Neural progenitor cell (in vitro differentiated cells): ENCODE measurements at regions not wholly inside any gene's neighbourhood (a gene's known extent, or its start where the extent isn't known, plus 50 kb on each side); places are given as distances from the start of the nearest gene placed in this dataset.

Source experiments
- CTCF ChIP-seq: fragments of 200-600 bp; sonication (generic); IDR thresholded peaks from 2 replicates; pipeline ENCODE4 v1.5.1; 2017; ENCODE audit warnings: antibody characterized with exemption, mild to moderate bottlenecking
- EZH2 ChIP-seq: fragments of 200-600 bp; sonication (generic); IDR thresholded peaks from 2 replicates; pipeline ENCODE4 v1.6.1; 2017; ENCODE audit warnings: antibody characterized with exemption, mild to moderate bottlenecking, moderate library complexity
- EZH2phosphoT487 ChIP-seq: fragments of 200-600 bp; sonication (generic); IDR thresholded peaks from 2 replicates; pipeline ENCODE4 v1.6.1; 2017; ENCODE audit warnings: antibody characterized with exemption

GRCh38 chr16:13571036-13571435 lies 348.9 kb upstream of the ERCC4 start:
- no peak for TF ChIP-seq CTCF
- no peak for TF ChIP-seq EZH2
- no peak for TF ChIP-seq EZH2phosphoT487
